GM12873 (cell line): ENCODE measurements at regions not wholly inside any gene's neighbourhood (a gene's known extent, or its start where the extent isn't known, plus 50 kb on each side); places are given as distances from the start of the nearest gene placed in this dataset.

Experiments
- TF ChIP-seq, protein P1 (sequence below): IDR thresholded peaks from 2 replicates; pipeline ENCODE4 v1.5.1; 2012; ENCODE audit warnings: low read depth, mild to moderate bottlenecking, moderate library complexity, low read length, control low read depth; ENCODE audit not compliant: insufficient read depth; ENCODE audit errors: missing control alignments

GRCh38 chr13:69597088-69597487 lies 510.5 kb upstream of the ATXN8OS start:
- TF ChIP-seq, protein P1, sequence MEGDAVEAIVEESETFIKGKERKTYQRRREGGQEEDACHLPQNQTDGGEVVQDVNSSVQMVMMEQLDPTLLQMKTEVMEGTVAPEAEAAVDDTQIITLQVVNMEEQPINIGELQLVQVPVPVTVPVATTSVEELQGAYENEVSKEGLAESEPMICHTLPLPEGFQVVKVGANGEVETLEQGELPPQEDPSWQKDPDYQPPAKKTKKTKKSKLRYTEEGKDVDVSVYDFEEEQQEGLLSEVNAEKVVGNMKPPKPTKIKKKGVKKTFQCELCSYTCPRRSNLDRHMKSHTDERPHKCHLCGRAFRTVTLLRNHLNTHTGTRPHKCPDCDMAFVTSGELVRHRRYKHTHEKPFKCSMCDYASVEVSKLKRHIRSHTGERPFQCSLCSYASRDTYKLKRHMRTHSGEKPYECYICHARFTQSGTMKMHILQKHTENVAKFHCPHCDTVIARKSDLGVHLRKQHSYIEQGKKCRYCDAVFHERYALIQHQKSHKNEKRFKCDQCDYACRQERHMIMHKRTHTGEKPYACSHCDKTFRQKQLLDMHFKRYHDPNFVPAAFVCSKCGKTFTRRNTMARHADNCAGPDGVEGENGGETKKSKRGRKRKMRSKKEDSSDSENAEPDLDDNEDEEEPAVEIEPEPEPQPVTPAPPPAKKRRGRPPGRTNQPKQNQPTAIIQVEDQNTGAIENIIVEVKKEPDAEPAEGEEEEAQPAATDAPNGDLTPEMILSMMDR = no peak

GRCh38 chr13:69595181-69595580 lies 512.4 kb upstream of the ATXN8OS start:
- TF ChIP-seq, protein P1 = no peak

GRCh38 chr13:69591437-69591836 lies 516.2 kb upstream of the ATXN8OS start:
- TF ChIP-seq, protein P1 = no peak

DNA sequence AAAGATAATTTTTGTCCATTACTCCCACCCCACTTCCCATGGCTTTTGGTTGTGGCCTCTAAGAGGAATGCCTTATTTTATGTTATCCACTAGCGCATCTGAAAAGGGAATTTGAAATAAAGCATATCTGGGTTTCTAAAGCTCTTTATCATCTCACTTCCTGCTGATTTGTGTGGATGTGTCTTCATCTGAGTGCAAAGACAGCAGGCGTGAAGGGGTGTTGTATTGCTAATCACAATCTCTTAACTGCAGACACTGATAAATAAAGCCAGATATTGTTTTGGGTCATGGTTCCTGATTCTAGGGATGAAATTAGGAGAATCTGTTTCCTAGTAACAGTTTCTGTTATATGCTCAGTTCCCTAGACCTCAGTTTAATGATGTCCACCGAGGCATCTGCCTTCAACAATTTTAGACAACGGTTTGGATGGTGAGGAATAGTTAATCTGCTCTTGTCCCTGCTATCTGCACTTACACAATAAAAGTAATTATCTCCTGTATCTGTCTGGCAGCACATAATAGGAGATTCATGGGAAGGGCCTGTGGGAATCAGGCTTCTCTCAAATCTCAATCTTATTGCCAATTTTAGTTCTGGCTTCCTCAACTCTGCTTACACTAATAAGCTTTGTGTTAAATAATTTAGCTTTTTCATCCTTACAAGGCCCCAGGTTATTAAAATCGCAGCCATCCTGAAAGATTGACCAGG lies 517.9 kb upstream of the ATXN8OS start:
- TF ChIP-seq, protein P1 = no peak

DNA sequence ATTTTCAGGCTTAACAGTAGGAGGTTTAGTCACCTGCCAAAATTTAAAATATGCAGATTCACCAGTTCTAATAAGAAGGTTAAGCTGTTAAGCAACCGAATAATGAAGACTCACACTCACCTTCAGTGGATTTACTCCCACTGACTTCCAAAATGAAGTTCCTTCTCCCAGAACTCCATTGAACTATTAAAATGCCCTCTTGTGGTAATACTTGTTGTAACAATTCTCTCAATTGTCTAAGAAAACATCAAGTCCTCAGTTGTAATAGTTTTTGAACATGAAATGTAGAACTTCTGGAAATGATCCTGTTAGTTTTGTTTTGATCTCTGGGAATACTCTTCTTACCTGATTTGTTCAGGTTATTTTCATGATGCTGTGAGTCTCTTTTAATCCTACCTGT lies 522.0 kb upstream of the ATXN8OS start:
- TF ChIP-seq, protein P1 = no peak

DNA sequence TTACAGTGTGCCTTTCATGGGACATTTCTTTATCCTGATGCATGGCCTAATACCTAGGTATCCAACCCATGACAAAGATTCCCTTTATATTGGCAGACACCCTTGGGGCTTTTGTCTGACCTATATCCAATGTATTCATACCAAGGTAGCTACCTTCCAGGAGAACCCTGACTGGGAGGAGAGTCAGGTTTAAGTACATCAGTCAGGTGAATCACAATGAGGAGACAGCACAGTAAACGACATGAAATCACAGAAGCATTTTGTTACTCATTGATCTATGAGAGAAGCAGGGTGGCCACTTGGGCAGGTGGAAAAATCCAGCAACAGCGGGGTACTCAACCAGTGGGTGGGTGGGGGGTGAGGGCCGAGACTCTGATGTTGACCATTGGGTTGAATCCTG lies 527.4 kb upstream of the ATXN8OS start:
- TF ChIP-seq, protein P1 = no peak

DNA sequence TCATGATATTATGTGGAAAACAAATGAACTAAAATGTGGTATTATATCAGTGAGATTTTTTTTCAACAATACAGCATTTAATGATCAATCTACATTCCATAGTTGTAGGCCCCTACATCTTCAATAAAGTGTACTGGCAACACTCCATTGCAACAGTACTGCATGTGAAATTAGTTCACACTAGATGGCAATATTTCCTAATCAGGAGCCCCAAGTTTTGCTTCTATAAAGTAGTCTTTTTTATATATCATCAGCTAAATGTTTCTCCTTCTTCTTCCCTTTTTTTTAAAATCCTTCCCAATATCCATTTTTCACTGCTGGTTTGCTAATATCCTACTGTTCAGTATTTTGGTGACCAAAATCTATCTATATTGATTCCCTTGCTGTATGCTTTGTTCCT lies 528.3 kb upstream of the ATXN8OS start:
- TF ChIP-seq, protein P1 = no peak
